CD4-positive, alpha-beta T cell (primary cell): ENCODE measurements at regions not wholly inside any gene's neighbourhood (a gene's known extent, or its start where the extent isn't known, plus 50 kb on each side); places are given as distances from the start of the nearest gene placed in this dataset.

Source experiments
- ATAC-seq: fragments of 200-7000 bp; cut with Tn5 transposase; one replicate; pipeline ENCODE4 v1.10.0; 2022; ENCODE audit warnings: mild to moderate bottlenecking; ENCODE audit not compliant: poor library complexity
- CTCF ChIA-PET: fragments of 350-600 bp; sonication (Branson Sonifier 250); formaldehyde crosslinking; loops from one replicate; lab custom pipeline; 2021; ENCODE audit warnings: antibody characterized with exemption, inconsistent platforms; lab: Charles Lee
- POLR2A ChIA-PET: fragments of 350-600 bp; sonication (Branson Sonifier 250); formaldehyde crosslinking; loops from one replicate; lab custom pipeline; 2021; ENCODE audit warnings: antibody characterized with exemption, inconsistent platforms; lab: Charles Lee
- DNase-seq, 14 experiments: peaks; one replicate each; pipeline ENCODE4 v3.0.0-alpha.2; 2013 to 2020; ENCODE audit warnings: mixed read lengths in 2 of 14
- H3K27ac ChIP-seq, 2 donors: one replicate each; pipeline versions ENCODE4 v1.5.1 to v1.7.0; 2013; ENCODE audit warnings: low read length in 2 of 2, low read depth in 1 of 2, mild to moderate bottlenecking in 1 of 2
- H3K27me3 ChIP-seq, 2 experiments: 1 replicate in 1 of 2; 2 replicates in 1 of 2; pipeline versions ENCODE4 v1.6.1 to v1.7.0; 2013; ENCODE audit warnings: low read length in 2 of 2, control low read depth in 1 of 2, mild to moderate bottlenecking in 1 of 2, moderate library complexity in 1 of 2; ENCODE audit not compliant: insufficient read depth in 2 of 2, control insufficient read depth in 1 of 2
- H3K36me3 ChIP-seq: one replicate; pipeline ENCODE4 v1.6.1; 2013; ENCODE audit warnings: low read length, control low read depth; ENCODE audit not compliant: insufficient read depth
- H3K4me1 ChIP-seq: one replicate; pipeline ENCODE4 v1.6.1; 2013; ENCODE audit warnings: low read length, control low read depth; ENCODE audit not compliant: insufficient read depth
- H3K4me3 ChIP-seq: one replicate; pipeline ENCODE4 v1.5.1; 2013; ENCODE audit warnings: mild to moderate bottlenecking, low read length, moderate library complexity
- H3K9me3 ChIP-seq, 2 experiments: 1 replicate in 1 of 2; 2 replicates in 1 of 2; pipeline versions ENCODE4 v1.6.1 to v1.7.0; 2013; ENCODE audit warnings: low read length in 2 of 2, mild to moderate bottlenecking in 2 of 2, control low read depth in 1 of 2, moderate library complexity in 1 of 2; ENCODE audit not compliant: control insufficient read depth in 1 of 2, insufficient read depth in 1 of 2
- H3K27ac Mint-ChIP-seq: one replicate; pipeline ENCODE4 v1.8.0; 2020; ENCODE audit warnings: mixed read lengths
- H3K27me3 Mint-ChIP-seq: one replicate; pipeline ENCODE4 v1.8.0; 2021; ENCODE audit warnings: mixed read lengths
- H3K36me3 Mint-ChIP-seq: one replicate; pipeline ENCODE4 v1.8.0; 2021; ENCODE audit warnings: low read depth, mixed read lengths
- H3K4me1 Mint-ChIP-seq: one replicate; pipeline ENCODE4 v1.8.0; 2021; ENCODE audit warnings: low read depth, mixed read lengths
- H3K4me3 Mint-ChIP-seq: one replicate; pipeline ENCODE4 v1.8.0; 2020; ENCODE audit warnings: mild to moderate bottlenecking, mixed read lengths
- H3K9me3 Mint-ChIP-seq: one replicate; pipeline ENCODE4 v1.8.0; 2020; ENCODE audit warnings: mixed read lengths
- intact Hi-C, 2 experiments: fragments of 100-400 bp; cut with DNase I in 1 of 2; cut with micrococcal nuclease in 1 of 2; formaldehyde crosslinking; loops; one replicate each; pipeline versions ENCODE4 v1.15.1 to v1.9.0; 2023 to 2025; cut with DNase I, micrococcal nuclease
- TF ChIP-seq, protein P1 (sequence below): fragments of 200-600 bp; IDR thresholded peaks from one replicate; pipeline ENCODE4 v1.8.0; 2022; ENCODE audit warnings: antibody characterized with exemption, mild to moderate bottlenecking

GRCh38 chr3:194775266-194775665, 89.6 kb downstream of the FAM43A start:
- Mint-ChIP-seq H3K4me3 (no peak overlapping the region), H3K4me1 (no peaks in the 10 kb centered on the region), H3K27me3 (peaks cover 27% of the 10 kb centered on the region), H3K27ac (no peak overlapping the region), H3K9me3 (no peaks in the 10 kb centered on the region), H3K36me3 (no peaks in the 10 kb centered on the region)
- DNase-seq, result no peak
- intact Hi-C loops, result loop anchor here in 1 of 2 experiments (5.0 kb wide), 1 partner anchor 332 kb away; no protein-coding TSS in a partner anchor
- Histone ChIP-seq H3K36me3 (no peaks in the 10 kb centered on the region), H3K4me3 (no peak overlapping the region), H3K27me3 (no peaks in the 10 kb centered on the region), H3K9me3 (no peaks in the 10 kb centered on the region), H3K27ac (no peak overlapping the region), H3K4me1 (no peaks in the 10 kb centered on the region)
- no peak for ATAC-seq
- POLR2A ChIA-PET, result no interaction called here
- TF ChIP-seq, protein P1, sequence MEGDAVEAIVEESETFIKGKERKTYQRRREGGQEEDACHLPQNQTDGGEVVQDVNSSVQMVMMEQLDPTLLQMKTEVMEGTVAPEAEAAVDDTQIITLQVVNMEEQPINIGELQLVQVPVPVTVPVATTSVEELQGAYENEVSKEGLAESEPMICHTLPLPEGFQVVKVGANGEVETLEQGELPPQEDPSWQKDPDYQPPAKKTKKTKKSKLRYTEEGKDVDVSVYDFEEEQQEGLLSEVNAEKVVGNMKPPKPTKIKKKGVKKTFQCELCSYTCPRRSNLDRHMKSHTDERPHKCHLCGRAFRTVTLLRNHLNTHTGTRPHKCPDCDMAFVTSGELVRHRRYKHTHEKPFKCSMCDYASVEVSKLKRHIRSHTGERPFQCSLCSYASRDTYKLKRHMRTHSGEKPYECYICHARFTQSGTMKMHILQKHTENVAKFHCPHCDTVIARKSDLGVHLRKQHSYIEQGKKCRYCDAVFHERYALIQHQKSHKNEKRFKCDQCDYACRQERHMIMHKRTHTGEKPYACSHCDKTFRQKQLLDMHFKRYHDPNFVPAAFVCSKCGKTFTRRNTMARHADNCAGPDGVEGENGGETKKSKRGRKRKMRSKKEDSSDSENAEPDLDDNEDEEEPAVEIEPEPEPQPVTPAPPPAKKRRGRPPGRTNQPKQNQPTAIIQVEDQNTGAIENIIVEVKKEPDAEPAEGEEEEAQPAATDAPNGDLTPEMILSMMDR, result no peak
- CTCF ChIA-PET, result no interaction called here

DNA sequence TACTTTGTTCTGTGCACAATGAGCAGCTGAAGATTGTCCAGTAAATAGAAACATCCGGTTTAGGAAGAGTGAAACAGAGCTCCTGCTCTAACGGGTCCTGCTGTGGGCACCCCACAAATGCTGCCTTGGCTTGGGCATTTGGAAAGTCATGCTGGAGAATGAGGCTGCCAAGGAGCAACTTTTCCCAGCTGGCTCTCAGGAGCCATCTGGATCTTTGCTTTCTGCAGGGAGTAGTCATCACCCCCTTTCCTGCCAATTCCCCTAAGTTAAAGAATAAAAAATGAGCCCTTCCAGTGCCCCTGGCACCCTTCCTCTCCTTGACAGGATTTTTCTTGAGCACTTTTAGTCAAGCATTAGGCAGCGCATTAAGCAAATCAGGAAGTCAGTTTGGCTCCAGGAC, 90.0 kb downstream of the FAM43A start:
- Histone ChIP-seq H3K4me1 (no peaks in the 10 kb centered on the region), H3K4me3 (no peak overlapping the region), H3K27me3 (no peaks in the 10 kb centered on the region), H3K9me3 (no peaks in the 10 kb centered on the region), H3K36me3 (no peaks in the 10 kb centered on the region), H3K27ac (no peak overlapping the region)
- H3K36me3 Mint-ChIP-seq, result no peaks in the 10 kb centered on the region
- no peaks in the 10 kb centered on the region for H3K4me1 Mint-ChIP-seq
- no peaks in the 10 kb centered on the region for H3K9me3 Mint-ChIP-seq
- no peak for ATAC-seq
- TF ChIP-seq, protein P1, result no peak
- H3K27ac Mint-ChIP-seq, result no peak overlapping the region
- CTCF ChIA-PET, result no interaction called here
- POLR2A ChIA-PET, result no interaction called here
- no peak overlapping the region for H3K4me3 Mint-ChIP-seq
- intact Hi-C loops, result loop anchor here in 1 of 2 experiments (5.0 kb wide), 1 partner anchor 332 kb away; no protein-coding TSS in a partner anchor
- DNase-seq, result no peak
- peaks cover 27% of the 10 kb centered on the region for H3K27me3 Mint-ChIP-seq

- H3K9me3 ChIP-seq, result no peaks in the 10 kb centered on the region
- ATAC-seq (no peak), DNase-seq (no peak)
- Mint-ChIP-seq H3K4me3 (no peak overlapping the region), H3K36me3 (no peaks in the 10 kb centered on the region), H3K9me3 (no peaks in the 10 kb centered on the region), H3K4me1 (no peaks in the 10 kb centered on the region), H3K27ac (no peak overlapping the region), H3K27me3 (peaks cover 33% of the 10 kb centered on the region)
- intact Hi-C loops, result loop anchor here in 1 of 2 experiments (5.0 kb wide), 1 partner anchor 330 kb away; no protein-coding TSS in a partner anchor
- no peaks in the 10 kb centered on the region for H3K36me3 ChIP-seq
- H3K4me1 ChIP-seq, result no peaks in the 10 kb centered on the region
- peaks cover 0 to 3% of the 10 kb centered on the region in 2 experiments for H3K27me3 ChIP-seq
- CTCF ChIA-PET, result no interaction called here
- TF ChIP-seq, protein P1, result no peak
- no peak overlapping the region for H3K27ac ChIP-seq
- POLR2A ChIA-PET, result interaction anchor here (1.6 kb wide), 1 partner anchor 9 kb away, joined by 4 read pairs; no protein-coding TSS in a partner anchor
- H3K4me3 ChIP-seq, result no peak overlapping the region
These were observed 92.0 kb downstream of the FAM43A start for GRCh38 chr3:194777729-194778128.
